Thoracic aorta (tissue), 2 donors: ENCODE measurements at regions not wholly inside any gene's neighbourhood (a gene's known extent, or its start where the extent isn't known, plus 50 kb on each side); places are given as distances from the start of the nearest gene placed in this dataset.
A peak's percentile ranks its signal among the peaks of the same experiment; 100 is the strongest.

Experiments
- ATAC-seq: fragments of 150-250 bp; one replicate; pipeline ENCODE4 v1.8.0; 2017; ENCODE audit warnings: low read depth; ENCODE audit not compliant: insufficient number of reproducible peaks, low FRiP score
- DNase-seq: peaks from one replicate; pipeline ENCODE4 v3.0.0-alpha.2; 2020; ENCODE audit warnings: low spot score
- H3K27ac ChIP-seq, 2 donors: fragments of 200-600 bp; sonication (generic); 1 replicate in 1 of 2; 2 replicates in 1 of 2; pipeline ENCODE4 v1.5.1; 2016; ENCODE audit warnings: mild to moderate bottlenecking in 2 of 2, moderate library complexity in 2 of 2
- H3K27me3 ChIP-seq: fragments of 200-600 bp; sonication (generic); replicated peaks from 2 replicates; pipeline ENCODE4 v1.6.0; 2016; ENCODE audit warnings: mild to moderate bottlenecking; ENCODE audit not compliant: insufficient read depth
- H3K36me3 ChIP-seq: fragments of 200-600 bp; sonication (generic); one replicate; pipeline ENCODE4 v1.5.1; 2016
- H3K4me1 ChIP-seq, 2 donors: fragments of 200-600 bp; sonication (generic); 1 replicate in 1 of 2; 2 replicates in 1 of 2; pipeline versions ENCODE4 v1.5.1 to v1.6.0; 2016; ENCODE audit warnings: low read depth in 2 of 2, mild to moderate bottlenecking in 1 of 2; ENCODE audit not compliant: control insufficient read depth in 1 of 2
- H3K4me3 ChIP-seq: fragments of 200-600 bp; sonication (generic); 2 replicates; pipeline ENCODE4 v1.5.1; 2016; ENCODE audit warnings: mild to moderate bottlenecking
- H3K9me3 ChIP-seq: fragments of 200-600 bp; sonication (generic); 2 replicates; pipeline ENCODE4 v1.5.1; 2016
- CTCF ChIP-seq: fragments of 200-600 bp; sonication (generic); IDR thresholded peaks from one replicate; pipeline ENCODE4 v1.5.1; 2019; ENCODE audit warnings: antibody characterized with exemption

GRCh38 chr6:126797981-126798380, 320.5 kb upstream of the RSPO3 start:
- TF ChIP-seq CTCF: no peak
- H3K4me1 ChIP-seq: no peaks in the 10 kb centered on the region
- ATAC-seq (no peak), DNase-seq (no peak)
- no peak overlapping the region for H3K27ac ChIP-seq
- no peak overlapping the region for H3K4me3 ChIP-seq
- H3K27me3 ChIP-seq: no peaks in the 10 kb centered on the region
- H3K36me3 ChIP-seq: no peaks in the 10 kb centered on the region
- H3K9me3 ChIP-seq: no peaks in the 10 kb centered on the region

GRCh38 chr6:126803769-126804168, 314.7 kb upstream of the RSPO3 start:
- no peak overlapping the region for H3K27ac ChIP-seq
- no peaks in the 10 kb centered on the region for H3K36me3 ChIP-seq
- no peak for TF ChIP-seq CTCF
- DNase-seq (no peak), ATAC-seq (no peak)
- H3K9me3 ChIP-seq: no peaks in the 10 kb centered on the region
- no peak overlapping the region for H3K4me3 ChIP-seq
- no peaks in the 10 kb centered on the region for H3K4me1 ChIP-seq
- H3K27me3 ChIP-seq: no peaks in the 10 kb centered on the region

GRCh38 chr6:126804332-126805064, 314.0 kb upstream of the RSPO3 start:
- H3K4me3 ChIP-seq: no peak overlapping the region
- H3K9me3 ChIP-seq: no peaks in the 10 kb centered on the region
- no peak for ATAC-seq
- H3K27ac ChIP-seq: no peak overlapping the region
- no peak for DNase-seq
- no peaks in the 10 kb centered on the region for H3K4me1 ChIP-seq
- H3K36me3 ChIP-seq: no peaks in the 10 kb centered on the region
- H3K27me3 ChIP-seq: no peaks in the 10 kb centered on the region
- peak; percentile 55 for TF ChIP-seq CTCF

- no peaks in the 10 kb centered on the region for H3K9me3 ChIP-seq
- no peak overlapping the region for H3K27ac ChIP-seq
- DNase-seq (no peak), ATAC-seq (no peak)
- no peaks in the 10 kb centered on the region for H3K4me1 ChIP-seq
- no peak overlapping the region for H3K4me3 ChIP-seq
- TF ChIP-seq CTCF: no peak
- no peaks in the 10 kb centered on the region for H3K36me3 ChIP-seq
- H3K27me3 ChIP-seq: no peaks in the 10 kb centered on the region
These were observed 312.6 kb upstream of the RSPO3 start for GRCh38 chr6:126805861-126806260.

GRCh38 chr6:126807876-126808275, 310.6 kb upstream of the RSPO3 start:
- TF ChIP-seq CTCF: no peak
- Histone ChIP-seq H3K4me3 (no peak overlapping the region), H3K27ac (no peak overlapping the region), H3K4me1 (peaks cover 7 to 12% of the 10 kb centered on the region in 2 donors), H3K9me3 (no peaks in the 10 kb centered on the region), H3K36me3 (no peaks in the 10 kb centered on the region), H3K27me3 (no peaks in the 10 kb centered on the region)
- ATAC-seq: no peak
- DNase-seq: no peak
